Esophagus squamous epithelium (tissue), 5 donors: ENCODE measurements at regions not wholly inside any gene's neighbourhood (a gene's known extent, or its start where the extent isn't known, plus 50 kb on each side); places are given as distances from the start of the nearest gene placed in this dataset.

ENCODE experiments used
- DNase-seq: peaks from one replicate; lab custom pipeline; 2025; lab: John Stamatoyannopoulos, UW
- H3K27ac ChIP-seq, 4 donors: fragments of 200-600 bp; sonication (generic); one replicate each; pipeline ENCODE4 v1.5.1; 2016 to 2019; ENCODE audit warnings: mild to moderate bottlenecking in 1 of 4
- H3K27me3 ChIP-seq, 4 donors: fragments of 200-600 bp; sonication (generic); 1 replicate in 3 of 4; 2 replicates in 1 of 4; pipeline versions ENCODE4 v1.5.1 to v1.6.0; 2017 to 2021; ENCODE audit warnings: antibody characterized with exemption in 1 of 4
- H3K36me3 ChIP-seq, 3 donors: fragments of 200-600 bp; sonication (generic); one replicate each; pipeline ENCODE4 v1.5.1; 2016 to 2019
- H3K4me1 ChIP-seq, 3 donors: fragments of 200-600 bp; sonication (generic); one replicate each; pipeline ENCODE4 v1.5.1; 2017 to 2019
- H3K4me3 ChIP-seq, 4 donors: fragments of 200-600 bp; sonication (generic); 1 replicate in 3 of 4; 2 replicates in 1 of 4; pipeline ENCODE4 v1.5.1; 2016 to 2019; ENCODE audit warnings: mild to moderate bottlenecking in 2 of 4, moderate library complexity in 1 of 4
- H3K9me3 ChIP-seq, 3 donors: fragments of 200-600 bp; sonication (generic); one replicate each; pipeline ENCODE4 v1.5.1; 2016 to 2019
- POLR2A ChIP-seq, 4 donors: fragments of 450-650 bp; IDR thresholded peaks; one replicate each; pipeline ENCODE4 v1.6.1; 2017; ENCODE audit warnings: antibody characterized with exemption in 4 of 4, mild to moderate bottlenecking in 4 of 4, moderate library complexity in 3 of 4
- WGBS, 2 donors: methylation state at CpG; one replicate each; pipeline ENCODE4 v1.1.5; 2018; 5-methylcytosine and 5-hydroxymethylcytosine counted together
- intact Hi-C: fragments of 100-400 bp; cut with DNase I; formaldehyde crosslinking; loops from one replicate; pipeline ENCODE4 v1.15.0; 2022
- TF ChIP-seq, protein P1 (sequence below), 6 experiments: fragments of 450-650 bp in 4 of 6; fragments of 200-600 bp in 2 of 6; sonication (generic) in 2 of 6; IDR thresholded peaks; one replicate each; pipeline ENCODE4 v1.5.1; 2016 to 2019; ENCODE audit warnings: antibody characterized with exemption in 6 of 6, mild to moderate bottlenecking in 4 of 6, moderate library complexity in 4 of 6
- donor health status: DM: yes; HTN: yes; CAD: no.

DNA sequence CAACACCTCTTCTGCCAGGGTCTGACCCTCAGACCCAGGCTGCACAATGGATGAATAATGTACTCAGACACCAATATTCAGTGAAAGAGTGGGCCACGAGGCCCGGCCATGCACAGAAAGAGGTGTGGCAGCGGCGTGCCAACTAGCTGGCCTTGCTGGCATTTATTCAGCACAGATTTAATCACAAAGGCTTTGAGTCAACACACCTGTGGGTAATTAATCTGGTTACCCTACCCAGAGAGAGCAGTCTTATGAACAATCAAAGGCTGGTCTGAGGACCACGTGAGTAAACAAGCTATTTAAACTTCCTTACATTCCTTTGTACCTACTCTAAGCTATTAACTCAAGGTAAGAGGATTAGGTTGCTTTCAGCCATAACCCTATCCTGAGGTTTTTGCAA, 324.8 kb downstream of the C12orf50 start:
- no peak for DNase-seq

DNA sequence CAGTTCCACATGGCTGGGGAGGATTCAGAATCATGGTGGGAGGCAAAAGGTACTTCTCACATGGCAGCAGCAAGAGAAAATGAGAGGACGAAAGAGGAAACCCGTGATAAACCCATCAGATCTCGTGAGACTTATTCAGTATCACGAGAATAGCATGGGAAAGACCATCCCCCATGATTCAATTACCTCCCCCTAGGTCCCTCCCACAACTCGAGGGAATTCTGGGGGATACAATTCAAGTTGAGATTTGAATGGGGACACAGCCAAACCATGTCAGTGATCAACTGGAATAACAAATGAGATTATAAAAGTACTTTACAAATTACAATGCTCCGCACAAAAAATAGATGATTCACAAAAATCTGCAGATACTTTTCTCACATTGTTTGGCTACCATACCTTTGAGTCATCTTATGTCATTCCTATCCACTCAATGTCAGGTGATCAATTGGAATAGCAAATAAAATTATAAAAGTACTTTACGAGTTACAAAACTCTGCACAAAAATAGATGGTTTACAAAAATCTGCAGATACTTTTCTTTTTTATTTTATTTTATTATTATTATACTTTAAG, 338.9 kb downstream of the C12orf50 start:
- DNase-seq: no peak
- Histone ChIP-seq H3K27me3 (peaks cover 0 to 3% (median 0%) of the 10 kb centered on the region in 4 donors), H3K4me3 (no peak overlapping the region), H3K36me3 (no peaks in the 10 kb centered on the region), H3K9me3 (no peaks in the 10 kb centered on the region), H3K4me1 (no peaks in the 10 kb centered on the region), H3K27ac (no peak overlapping the region)
- 75 to 78% methylated on average over 7 of the region's 7 CpGs for WGBS, 2 donors
- intact Hi-C loops: no loop called here
- TF ChIP-seq POLR2A (IDR thresholded peaks at IDR 0.05): no peak
- TF ChIP-seq, protein P1, sequence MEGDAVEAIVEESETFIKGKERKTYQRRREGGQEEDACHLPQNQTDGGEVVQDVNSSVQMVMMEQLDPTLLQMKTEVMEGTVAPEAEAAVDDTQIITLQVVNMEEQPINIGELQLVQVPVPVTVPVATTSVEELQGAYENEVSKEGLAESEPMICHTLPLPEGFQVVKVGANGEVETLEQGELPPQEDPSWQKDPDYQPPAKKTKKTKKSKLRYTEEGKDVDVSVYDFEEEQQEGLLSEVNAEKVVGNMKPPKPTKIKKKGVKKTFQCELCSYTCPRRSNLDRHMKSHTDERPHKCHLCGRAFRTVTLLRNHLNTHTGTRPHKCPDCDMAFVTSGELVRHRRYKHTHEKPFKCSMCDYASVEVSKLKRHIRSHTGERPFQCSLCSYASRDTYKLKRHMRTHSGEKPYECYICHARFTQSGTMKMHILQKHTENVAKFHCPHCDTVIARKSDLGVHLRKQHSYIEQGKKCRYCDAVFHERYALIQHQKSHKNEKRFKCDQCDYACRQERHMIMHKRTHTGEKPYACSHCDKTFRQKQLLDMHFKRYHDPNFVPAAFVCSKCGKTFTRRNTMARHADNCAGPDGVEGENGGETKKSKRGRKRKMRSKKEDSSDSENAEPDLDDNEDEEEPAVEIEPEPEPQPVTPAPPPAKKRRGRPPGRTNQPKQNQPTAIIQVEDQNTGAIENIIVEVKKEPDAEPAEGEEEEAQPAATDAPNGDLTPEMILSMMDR (IDR thresholded peaks at IDR 0.05): no peak

More for the DNA sequence above, 324.8 kb downstream of the C12orf50 start:
- TF ChIP-seq, protein P1 (IDR thresholded peaks at IDR 0.05): no peak
- TF ChIP-seq POLR2A (IDR thresholded peaks at IDR 0.05): no peak
- Histone ChIP-seq H3K9me3 (peaks cover 0 to 10% (median 0%) of the 10 kb centered on the region in 3 donors), H3K4me1 (peaks cover 0 to 10% (median 0%) of the 10 kb centered on the region in 3 donors), H3K27ac (no peak overlapping the region), H3K27me3 (peaks cover 0 to 17% (median 0%) of the 10 kb centered on the region in 4 donors), H3K4me3 (no peak overlapping the region), H3K36me3 (no peaks in the 10 kb centered on the region)
- intact Hi-C loops: no loop called here
- WGBS, 2 donors: 38 to 57% methylated on average over 5 of the region's 5 CpGs

DNA sequence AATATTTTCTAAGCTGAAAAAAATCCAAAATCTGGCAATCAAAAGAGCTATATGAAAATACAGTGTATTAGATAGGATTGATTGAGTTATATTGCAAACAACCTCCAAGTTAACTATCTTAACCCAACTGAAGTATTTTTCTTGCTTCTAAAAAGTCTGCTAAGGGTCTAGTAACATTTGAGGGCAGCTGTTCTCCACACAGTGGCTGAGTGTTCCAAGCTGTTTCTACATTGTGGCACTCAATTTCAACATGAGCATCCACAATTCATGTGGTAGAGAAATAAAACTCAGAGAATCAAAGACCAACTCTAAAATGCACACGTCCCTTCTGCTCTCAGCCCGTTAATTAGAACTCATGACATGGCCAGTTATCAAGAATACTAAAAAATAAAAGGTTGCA, 340.0 kb downstream of the C12orf50 start:
- Histone ChIP-seq H3K27me3 (peaks cover 0 to 3% (median 0%) of the 10 kb centered on the region in 4 donors), H3K4me1 (no peaks in the 10 kb centered on the region), H3K27ac (no peak overlapping the region), H3K9me3 (no peaks in the 10 kb centered on the region), H3K4me3 (no peak overlapping the region), H3K36me3 (no peaks in the 10 kb centered on the region)
- 55 to 67% methylated on average over 2 of the region's 2 CpGs for WGBS, 2 donors
- no peak for TF ChIP-seq POLR2A (IDR thresholded peaks at IDR 0.05)
- TF ChIP-seq, protein P1 (IDR thresholded peaks at IDR 0.05): no peak
- intact Hi-C loops: no loop called here
- DNase-seq: no peak

DNA sequence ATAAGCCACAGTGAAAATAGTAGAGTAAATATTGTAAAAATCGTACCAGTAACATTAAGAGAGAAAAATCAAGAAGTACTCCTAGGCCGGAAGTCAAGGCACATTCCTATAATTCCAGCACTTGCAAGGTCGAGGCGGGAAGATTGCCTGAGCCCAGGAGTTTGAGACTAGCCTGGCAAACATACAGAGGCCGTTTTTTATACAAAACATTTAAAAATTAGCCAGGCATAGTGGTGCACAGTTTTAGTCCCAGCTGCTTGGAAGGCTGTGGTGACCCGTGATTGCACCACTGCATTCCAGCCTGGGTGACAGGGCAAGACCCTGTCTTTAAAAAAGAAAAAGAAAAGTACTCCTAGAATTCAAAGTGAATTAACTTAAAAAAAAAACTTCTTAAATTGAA, 341.8 kb downstream of the C12orf50 start:
- TF ChIP-seq, protein P1 (IDR thresholded peaks at IDR 0.05): no peak
- no peaks in the 10 kb centered on the region for H3K4me1 ChIP-seq
- H3K27me3 ChIP-seq: peaks cover 0 to under 1% (median 0%) of the 10 kb centered on the region in 4 donors
- intact Hi-C loops: no loop called here
- no peaks in the 10 kb centered on the region for H3K9me3 ChIP-seq
- H3K4me3 ChIP-seq: no peak overlapping the region
- no peaks in the 10 kb centered on the region for H3K36me3 ChIP-seq
- no peak overlapping the region for H3K27ac ChIP-seq
- DNase-seq: no peak
- 32 to 35% methylated on average over 6 of the region's 6 CpGs for WGBS, 2 donors

DNA sequence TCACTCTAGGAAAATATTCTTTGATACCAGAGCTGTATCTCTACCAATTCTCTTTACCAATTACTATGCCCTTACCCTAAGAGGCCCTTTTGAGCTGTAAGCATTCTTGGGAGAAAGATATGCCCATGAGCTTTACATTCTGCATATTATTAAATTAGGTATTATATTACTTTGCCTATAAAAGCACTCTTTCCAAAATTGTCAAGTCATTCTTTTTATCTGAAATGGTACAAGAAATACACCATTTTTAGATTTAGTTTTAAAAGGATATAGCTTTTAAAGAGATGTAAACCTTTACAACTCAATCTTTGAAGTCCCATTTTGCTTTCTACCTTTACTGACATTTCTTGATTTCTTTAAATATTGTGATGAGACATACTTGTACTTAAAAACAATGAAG, 343.5 kb downstream of the C12orf50 start:
- DNase-seq: no peak
- intact Hi-C loops: no loop called here
- H3K4me1 ChIP-seq: no peaks in the 10 kb centered on the region

More for the DNA sequence above, 343.5 kb downstream of the C12orf50 start:
- H3K9me3 ChIP-seq: no peaks in the 10 kb centered on the region
- no peak overlapping the region for H3K4me3 ChIP-seq
- TF ChIP-seq POLR2A (IDR thresholded peaks at IDR 0.05): no peak
- TF ChIP-seq, protein P1 (IDR thresholded peaks at IDR 0.05): no peak
- H3K36me3 ChIP-seq: no peaks in the 10 kb centered on the region
- no peaks in the 10 kb centered on the region for H3K27me3 ChIP-seq
- H3K27ac ChIP-seq: no peak overlapping the region
